IMR-90 (cell line): ENCODE measurements at regions not wholly inside any gene's neighbourhood (a gene's known extent, or its start where the extent isn't known, plus 50 kb on each side); places are given as distances from the start of the nearest gene placed in this dataset.

ENCODE experiments used
- ATAC-seq: fragments of 200-7000 bp; cut with Tn5 transposase; 2 replicates; pipeline ENCODE4 v1.9.1; 2020; ENCODE audit warnings: low read depth, mild to moderate bottlenecking, moderate library complexity
- BruUV-seq: library from RNA; stranded (reverse); fragments of 400-500 nt; replicated peaks from 2 replicates; lab custom pipeline; 2021; lab: Mats Ljungman, UMichigan
- CTCF ChIA-PET: fragments of 300-600 bp; formaldehyde crosslinking; extraction: SDS; loops from one replicate; lab custom pipeline; 2021; ENCODE audit warnings: antibody characterized with exemption; lab: Yijun Ruan, JAX
- POLR2A ChIA-PET: fragments of 300-600 bp; sonication (Branson Sonifier 250); formaldehyde crosslinking; loops from one replicate; lab custom pipeline; 2022; ENCODE audit warnings: antibody characterized with exemption; ENCODE audit not compliant: unreplicated experiment; lab: Charles Lee
- DNase-seq: peaks from one replicate; pipeline ENCODE4 v3.0.0; 2013
- H2AFZ ChIP-seq: replicated peaks from 2 replicates; pipeline ENCODE3; 2013; ENCODE audit warnings: low read length, mild to moderate bottlenecking; ENCODE audit not compliant: poor library complexity
- H2AK5ac ChIP-seq: 2 replicates; pipeline ENCODE4 v1.6.1; 2013; ENCODE audit warnings: low read depth, low read length, inconsistent platforms
- H2AK9ac ChIP-seq: replicated peaks from 2 replicates; pipeline ENCODE3; 2013; ENCODE audit warnings: mild to moderate bottlenecking, low read depth, low read length, moderate library complexity; ENCODE audit not compliant: poor library complexity
- H2BK120ac ChIP-seq: 2 replicates; pipeline ENCODE4 v1.6.1; 2013; ENCODE audit warnings: low read depth, low read length, inconsistent platforms
- H2BK15ac ChIP-seq: 3 replicates; pipeline ENCODE4 v1.6.1; 2013; ENCODE audit warnings: low read depth, low read length, inconsistent platforms
- H2BK20ac ChIP-seq: 2 replicates; pipeline ENCODE4 v1.6.1; 2013; ENCODE audit warnings: low read depth, mild to moderate bottlenecking, inconsistent platforms, low read length, moderate library complexity
- H2BK5ac ChIP-seq: 2 replicates; pipeline ENCODE4 v1.6.1; 2013; ENCODE audit warnings: mild to moderate bottlenecking, low read depth, low read length, inconsistent platforms; ENCODE audit not compliant: poor library complexity, severe bottlenecking
- H3K14ac ChIP-seq: replicated peaks from 2 replicates; pipeline ENCODE4 v1.6.1; 2013; ENCODE audit warnings: low read depth, low read length, inconsistent platforms
- H3K18ac ChIP-seq: 2 replicates; pipeline ENCODE4 v1.6.1; 2013; ENCODE audit warnings: low read depth, low read length, control low read depth
- H3K23ac ChIP-seq: 2 replicates; pipeline ENCODE4 v1.6.1; 2013; ENCODE audit warnings: low read depth, low read length, inconsistent platforms
- H3K27ac ChIP-seq: 2 replicates; pipeline ENCODE4 v1.5.1; 2013; ENCODE audit warnings: mild to moderate bottlenecking, control low read depth, low read length; ENCODE audit not compliant: insufficient read depth
- H3K27me3 ChIP-seq: 2 replicates; pipeline ENCODE4 v1.6.1; 2013; ENCODE audit warnings: low read length; ENCODE audit not compliant: control insufficient read depth, insufficient read depth
- H3K36me3 ChIP-seq: 2 replicates; pipeline ENCODE4 v1.6.1; 2013; ENCODE audit warnings: low read length, mixed read lengths; ENCODE audit not compliant: control insufficient read depth, insufficient read depth
- H3K4ac ChIP-seq: 2 replicates; pipeline ENCODE4 v1.6.1; 2013; ENCODE audit warnings: low read depth, low read length, inconsistent platforms
- H3K4me1 ChIP-seq: 2 replicates; pipeline ENCODE4 v1.6.1; 2013; ENCODE audit warnings: low read length, mixed read lengths; ENCODE audit not compliant: control insufficient read depth, insufficient read depth
- H3K4me2 ChIP-seq: 2 replicates; pipeline ENCODE4 v1.6.1; 2013; ENCODE audit warnings: low read depth, mild to moderate bottlenecking, control low read depth, low read length, moderate library complexity
- H3K4me3 ChIP-seq: 2 replicates; pipeline ENCODE4 v1.5.1; 2013; ENCODE audit warnings: low read depth, mild to moderate bottlenecking, control low read depth, low read length, moderate library complexity; ENCODE audit not compliant: insufficient read depth
- H3K56ac ChIP-seq: 2 replicates; pipeline ENCODE4 v1.6.1; 2013; ENCODE audit warnings: low read length, inconsistent platforms; ENCODE audit not compliant: insufficient read depth; ENCODE audit errors: extremely low read depth
- H3K79me1 ChIP-seq, 2 experiments: 2 replicates each; pipeline ENCODE4 v1.6.1; 2013; ENCODE audit warnings: low read length in 2 of 2, inconsistent platforms in 1 of 2, low read depth in 1 of 2
- H3K9ac ChIP-seq: 2 replicates; pipeline ENCODE4 v1.6.1; 2013; ENCODE audit warnings: low read depth, low read length, control low read depth
- H3K9me1 ChIP-seq: 2 replicates; pipeline ENCODE4 v1.6.1; 2013; ENCODE audit warnings: low read length, inconsistent platforms; ENCODE audit not compliant: insufficient read depth
- H3K9me3 ChIP-seq: 2 replicates; pipeline ENCODE4 v1.6.1; 2013; ENCODE audit warnings: low read length; ENCODE audit not compliant: control insufficient read depth, insufficient read depth
- H4K20me1 ChIP-seq: 2 replicates; pipeline ENCODE4 v1.6.1; 2013; ENCODE audit warnings: low read length, inconsistent platforms; ENCODE audit not compliant: insufficient read depth
- H4K5ac ChIP-seq: 2 replicates; pipeline ENCODE4 v1.6.1; 2013; ENCODE audit warnings: mild to moderate bottlenecking, low read depth, low read length, control low read depth
- H4K8ac ChIP-seq, 2 experiments: 2 replicates each; pipeline ENCODE4 v1.6.1; 2013; ENCODE audit warnings: low read depth in 2 of 2, low read length in 2 of 2, control low read depth in 1 of 2, inconsistent platforms in 1 of 2
- H4K91ac ChIP-seq: 2 replicates; pipeline ENCODE4 v1.6.1; 2013; ENCODE audit warnings: low read depth, low read length, inconsistent platforms; ENCODE audit not compliant: insufficient read depth
- BHLHE40 ChIP-seq: fragments of 150-350 bp; IDR thresholded peaks from 2 replicates; pipeline ENCODE4 v1.6.1; 2016; ENCODE audit warnings: mild to moderate bottlenecking, low read depth, low read length
- CEBPB ChIP-seq: IDR thresholded peaks from 2 replicates; pipeline ENCODE4 v1.6.1; 2012; ENCODE audit warnings: low read depth, low read length, improper control_type of control experiment
- MAZ ChIP-seq: IDR thresholded peaks from 2 replicates; pipeline ENCODE4 v1.6.1; 2012; ENCODE audit warnings: low read depth, mild to moderate bottlenecking, low read length, improper control_type of control experiment, moderate library complexity, borderline replicate concordance
- NFE2L2 ChIP-seq: fragments of 150-350 bp; IDR thresholded peaks from 2 replicates; pipeline ENCODE4 v1.6.1; 2016; ENCODE audit warnings: low read depth, mild to moderate bottlenecking, low read length
- POLR2A ChIP-seq: IDR thresholded peaks from 2 replicates; pipeline ENCODE4 v1.6.1; 2012; ENCODE audit warnings: mild to moderate bottlenecking, low read depth, low read length
- USF2 ChIP-seq: fragments of 150-350 bp; IDR thresholded peaks from 2 replicates; pipeline ENCODE4 v1.6.1; 2017; ENCODE audit warnings: mild to moderate bottlenecking, antibody characterized with exemption, low read length, low read depth
- WGBS, 2 experiments: methylation state at CpG; one replicate each; pipeline versions ENCODE4 v1.1.5 to v1.1.7; 2013; ENCODE audit warnings: missing lambda C conversion rate in 2 of 2; ENCODE audit not compliant: insufficient read length in 1 of 2; ENCODE audit errors: extremely low coverage in 2 of 2; 5-methylcytosine and 5-hydroxymethylcytosine counted together
- dilution Hi-C: fragments of 300-500 bp; cut with HindIII; formaldehyde crosslinking; loops from one replicate; pipeline ENCODE4 v1.14.3; 2018; ENCODE audit warnings: low sequenced_read_pairs; ENCODE audit not compliant: unreplicated experiment
- in situ Hi-C: fragments of 300-500 bp; cut with MboI; formaldehyde crosslinking; loops from 3 replicates; pipeline ENCODE4 v1.14.3; 2019; ENCODE audit warnings: low sequenced_read_pairs, inconsistent platforms, mixed read lengths
- intact Hi-C: fragments of 100-400 bp; cut with micrococcal nuclease; formaldehyde crosslinking; loops from 2 replicates; pipeline ENCODE4 v1.10.0; 2022
- TF ChIP-seq, protein P1 (sequence below): conservative IDR thresholded peaks from 2 replicates; pipeline ENCODE4 v1.5.1; 2012; ENCODE audit warnings: mild to moderate bottlenecking, low read depth, low read length, improper control_type of control experiment

DNA sequence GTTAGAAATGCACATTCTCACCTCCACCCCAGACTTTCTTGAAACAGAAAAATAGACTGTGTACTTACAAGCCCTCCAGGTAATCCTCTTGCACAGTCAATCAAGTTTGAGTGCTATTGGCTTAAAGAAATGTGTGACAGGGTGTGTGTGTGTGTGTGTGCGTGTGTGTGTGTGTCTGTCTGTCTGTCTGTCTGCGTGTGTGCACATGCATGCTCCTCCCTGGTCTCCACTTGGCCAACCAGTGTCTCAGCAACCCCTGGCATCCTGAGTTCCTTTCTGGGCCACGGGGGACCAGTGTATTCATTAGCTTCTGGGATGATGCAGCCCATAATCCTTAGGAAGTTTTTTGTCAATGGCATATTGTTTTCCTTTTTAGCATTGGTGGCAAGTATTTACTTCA lies 128.8 kb upstream of the IL12A start:
- CTCF ChIA-PET = interaction anchor here (0.6 kb wide), 1 partner anchor 9 kb away, joined by 4 read pairs; no protein-coding TSS in a partner anchor
- DNase-seq (no peak), ATAC-seq (no peak)
- H4K5ac ChIP-seq = 0 out of 2 replicates have a peak overlapping the region, but pooled peaks have one; percentile 13
- H3K9me1 ChIP-seq = peaks cover 25% of the 10 kb centered on the region
- H2AK5ac ChIP-seq = 0 out of 2 replicates have a peak overlapping the region, but pooled peaks have one; percentile 69
- no peak overlapping the region for H3K4ac ChIP-seq
- H2BK15ac ChIP-seq = no peak overlapping the region
- H3K36me3 ChIP-seq = no peaks in the 10 kb centered on the region
- POLR2A ChIA-PET = no interaction called here
- no peak overlapping the region for H3K27ac ChIP-seq
- H2BK5ac ChIP-seq = peak overlapping the region; percentile 40
- H4K8ac ChIP-seq = no peak overlapping the region; a peak in 2 of 4 replicates
- in situ Hi-C loops (no loop called here), dilution Hi-C loops (no loop called here), intact Hi-C loops (no loop called here)
- no peak overlapping the region for H3K56ac ChIP-seq
- no TSS peak for BruUV-seq
- 0 out of 2 replicates have a peak overlapping the region, but pooled peaks have one; percentile 21 for H3K18ac ChIP-seq
- H4K20me1 ChIP-seq = peaks cover 23% of the 10 kb centered on the region; the same call in 1 of the 2 replicates
- TF ChIP-seq POLR2A (no peak), NFE2L2 (no peak), USF2 (no peak), MAZ (no peak), BHLHE40 (no peak), CEBPB (no peak)
- TF ChIP-seq, protein P1, sequence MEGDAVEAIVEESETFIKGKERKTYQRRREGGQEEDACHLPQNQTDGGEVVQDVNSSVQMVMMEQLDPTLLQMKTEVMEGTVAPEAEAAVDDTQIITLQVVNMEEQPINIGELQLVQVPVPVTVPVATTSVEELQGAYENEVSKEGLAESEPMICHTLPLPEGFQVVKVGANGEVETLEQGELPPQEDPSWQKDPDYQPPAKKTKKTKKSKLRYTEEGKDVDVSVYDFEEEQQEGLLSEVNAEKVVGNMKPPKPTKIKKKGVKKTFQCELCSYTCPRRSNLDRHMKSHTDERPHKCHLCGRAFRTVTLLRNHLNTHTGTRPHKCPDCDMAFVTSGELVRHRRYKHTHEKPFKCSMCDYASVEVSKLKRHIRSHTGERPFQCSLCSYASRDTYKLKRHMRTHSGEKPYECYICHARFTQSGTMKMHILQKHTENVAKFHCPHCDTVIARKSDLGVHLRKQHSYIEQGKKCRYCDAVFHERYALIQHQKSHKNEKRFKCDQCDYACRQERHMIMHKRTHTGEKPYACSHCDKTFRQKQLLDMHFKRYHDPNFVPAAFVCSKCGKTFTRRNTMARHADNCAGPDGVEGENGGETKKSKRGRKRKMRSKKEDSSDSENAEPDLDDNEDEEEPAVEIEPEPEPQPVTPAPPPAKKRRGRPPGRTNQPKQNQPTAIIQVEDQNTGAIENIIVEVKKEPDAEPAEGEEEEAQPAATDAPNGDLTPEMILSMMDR = no peak
- no peak overlapping the region for H3K4me3 ChIP-seq
- H3K79me1 ChIP-seq = peaks cover 49 to 82% of the 10 kb centered on the region in 2 experiments
- H3K9ac ChIP-seq = no peak overlapping the region
- no peak overlapping the region for H3K23ac ChIP-seq
- H4K91ac ChIP-seq = no peak overlapping the region
- no peak overlapping the region for H3K4me2 ChIP-seq
- WGBS, 2 experiments = no CpG with 5 or more reads among the region's 3 CpGs
- peak overlapping the region; percentile 40; the same call in 1 of the 2 replicates for H3K14ac ChIP-seq
- H2BK120ac ChIP-seq = no peak overlapping the region
- H2AFZ ChIP-seq = no peak overlapping the region
- no peak overlapping the region for H2AK9ac ChIP-seq
- peak overlapping the region; percentile 22; the same call in 1 of the 2 replicates for H2BK20ac ChIP-seq
- H3K4me1 ChIP-seq = peaks cover 29% of the 10 kb centered on the region
- H3K9me3 ChIP-seq = no peaks in the 10 kb centered on the region
- no peaks in the 10 kb centered on the region for H3K27me3 ChIP-seq
